ENCODE measurements at regions not wholly inside any gene's neighbourhood (a gene's known extent, or its start where the extent isn't known, plus 50 kb on each side); places are given as distances from the start of the nearest gene placed in this dataset.

DNA sequence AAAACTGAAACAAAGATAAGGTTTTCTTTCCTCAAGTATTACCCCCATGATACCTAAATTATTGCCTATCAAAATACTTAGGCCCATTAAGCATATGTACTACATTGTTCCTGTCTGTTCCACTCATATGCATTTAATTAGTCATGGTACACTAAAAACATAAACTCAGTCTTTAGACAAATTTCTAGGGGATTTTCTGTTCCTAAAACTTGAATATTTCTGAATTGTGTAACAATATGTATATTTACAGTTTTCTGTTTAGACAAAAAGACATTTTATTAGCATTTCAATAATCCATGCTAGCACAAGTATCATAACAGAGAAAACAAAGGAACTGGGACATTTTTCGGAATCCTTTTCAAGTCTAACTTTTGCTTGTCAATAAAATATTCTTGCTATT is 234.2 kb downstream of the CRPPA start:
- Histone ChIP-seq H3K36me3 (ENCODE audit: control insufficient read depth in 2 of 3, insufficient read depth in 3 of 3, low read length in 3 of 3) (no peaks in the 10 kb centered on the region), H3K27me3 (ENCODE audit: control insufficient read depth, insufficient read depth, low read length) (no peaks in the 10 kb centered on the region), H3K9me3 (ENCODE audit: control insufficient read depth in 2 of 3, insufficient read depth in 1 of 3, low read length in 3 of 3) (no peaks in the 10 kb centered on the region), H3K9ac (ENCODE audit: low read length in 3 of 3) (no peak overlapping the region), H3K4me1 (ENCODE audit: control insufficient read depth in 2 of 3, insufficient read depth in 2 of 3, low read depth in 1 of 3, low read length in 3 of 3) (no peaks in the 10 kb centered on the region), H3K27ac (ENCODE audit: low read depth in 2 of 2, low read length in 2 of 2) (no peak overlapping the region), H3K4me3 (ENCODE audit: low read length in 3 of 3) (no peak overlapping the region)
- DNase-seq (no peak), FAIRE-seq (no peak)
- intact Hi-C loops (cut with DNase I) = no loop called here
- TF ChIP-seq, protein P1, sequence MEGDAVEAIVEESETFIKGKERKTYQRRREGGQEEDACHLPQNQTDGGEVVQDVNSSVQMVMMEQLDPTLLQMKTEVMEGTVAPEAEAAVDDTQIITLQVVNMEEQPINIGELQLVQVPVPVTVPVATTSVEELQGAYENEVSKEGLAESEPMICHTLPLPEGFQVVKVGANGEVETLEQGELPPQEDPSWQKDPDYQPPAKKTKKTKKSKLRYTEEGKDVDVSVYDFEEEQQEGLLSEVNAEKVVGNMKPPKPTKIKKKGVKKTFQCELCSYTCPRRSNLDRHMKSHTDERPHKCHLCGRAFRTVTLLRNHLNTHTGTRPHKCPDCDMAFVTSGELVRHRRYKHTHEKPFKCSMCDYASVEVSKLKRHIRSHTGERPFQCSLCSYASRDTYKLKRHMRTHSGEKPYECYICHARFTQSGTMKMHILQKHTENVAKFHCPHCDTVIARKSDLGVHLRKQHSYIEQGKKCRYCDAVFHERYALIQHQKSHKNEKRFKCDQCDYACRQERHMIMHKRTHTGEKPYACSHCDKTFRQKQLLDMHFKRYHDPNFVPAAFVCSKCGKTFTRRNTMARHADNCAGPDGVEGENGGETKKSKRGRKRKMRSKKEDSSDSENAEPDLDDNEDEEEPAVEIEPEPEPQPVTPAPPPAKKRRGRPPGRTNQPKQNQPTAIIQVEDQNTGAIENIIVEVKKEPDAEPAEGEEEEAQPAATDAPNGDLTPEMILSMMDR (IDR thresholded peaks at IDR 0.05; ENCODE audit: borderline replicate concordance, extremely low read depth, insufficient read depth) = no peak

DNA sequence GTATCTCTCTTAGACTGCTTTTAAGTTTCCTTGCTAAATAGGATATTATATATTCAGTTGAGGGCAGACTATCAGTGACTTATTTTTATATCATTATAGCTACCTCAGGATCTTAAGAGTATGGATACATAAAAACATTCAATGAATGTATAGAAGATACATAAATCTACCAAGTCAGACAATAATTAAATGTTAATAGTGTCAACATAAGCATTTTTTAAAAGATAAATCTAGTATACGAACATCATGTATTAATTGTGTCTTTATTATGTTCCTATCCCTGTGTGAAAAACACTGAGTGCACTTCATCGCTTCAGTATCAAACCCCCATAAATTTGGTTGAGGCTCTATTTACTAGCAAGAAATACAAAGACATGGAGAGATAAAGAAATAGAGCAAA is 242.8 kb downstream of the CRPPA start:
- Histone ChIP-seq H3K27ac (ENCODE audit: low read depth in 2 of 2, low read length in 2 of 2) (no peak overlapping the region), H3K36me3 (ENCODE audit: control insufficient read depth in 2 of 3, insufficient read depth in 3 of 3, low read length in 3 of 3) (no peaks in the 10 kb centered on the region), H3K4me3 (ENCODE audit: low read length in 3 of 3) (no peak overlapping the region), H3K9me3 (ENCODE audit: control insufficient read depth in 2 of 3, insufficient read depth in 1 of 3, low read length in 3 of 3) (no peaks in the 10 kb centered on the region), H3K27me3 (ENCODE audit: control insufficient read depth, insufficient read depth, low read length) (no peaks in the 10 kb centered on the region), H3K9ac (ENCODE audit: low read length in 3 of 3) (no peak overlapping the region), H3K4me1 (ENCODE audit: control insufficient read depth in 2 of 3, insufficient read depth in 2 of 3, low read depth in 1 of 3, low read length in 3 of 3) (no peaks in the 10 kb centered on the region)
- TF ChIP-seq, protein P1 (IDR thresholded peaks at IDR 0.05; ENCODE audit: borderline replicate concordance, extremely low read depth, insufficient read depth) = no peak
- DNase-seq (no peak), FAIRE-seq (no peak)
- intact Hi-C loops (cut with DNase I) = no loop called here

DNA sequence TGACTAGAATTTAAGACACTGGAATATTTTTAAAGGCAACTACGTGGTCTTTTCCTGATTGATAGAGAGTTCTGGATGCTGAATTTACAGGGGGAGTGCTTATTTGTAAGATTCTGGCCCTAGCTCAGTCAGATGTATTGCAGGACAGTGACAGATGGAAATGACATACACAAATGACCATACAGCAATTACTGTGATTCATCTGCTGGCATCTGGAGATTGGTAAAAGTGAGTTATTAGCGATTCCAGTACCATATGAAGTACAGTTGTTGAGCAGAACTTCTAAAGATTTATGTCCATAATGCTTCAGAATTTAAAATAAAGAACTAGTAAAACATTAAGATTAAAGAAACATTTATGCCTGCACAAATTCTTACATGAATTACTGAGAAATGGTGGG is 243.2 kb downstream of the CRPPA start:
- no peaks in the 10 kb centered on the region for H3K36me3 ChIP-seq (ENCODE audit: control insufficient read depth in 2 of 3, insufficient read depth in 3 of 3, low read length in 3 of 3)
- intact Hi-C loops (cut with DNase I) = no loop called here
- no peaks in the 10 kb centered on the region for H3K9me3 ChIP-seq (ENCODE audit: control insufficient read depth in 2 of 3, insufficient read depth in 1 of 3, low read length in 3 of 3)
- TF ChIP-seq, protein P1 (IDR thresholded peaks at IDR 0.05; ENCODE audit: borderline replicate concordance, extremely low read depth, insufficient read depth) = no peak
- no peak overlapping the region for H3K4me3 ChIP-seq (ENCODE audit: low read length in 3 of 3)
- H3K9ac ChIP-seq (ENCODE audit: low read length in 3 of 3) = no peak overlapping the region
- H3K27ac ChIP-seq (ENCODE audit: low read depth in 2 of 2, low read length in 2 of 2) = no peak overlapping the region
- H3K27me3 ChIP-seq (ENCODE audit: control insufficient read depth, insufficient read depth, low read length) = no peaks in the 10 kb centered on the region
- H3K4me1 ChIP-seq (ENCODE audit: control insufficient read depth in 2 of 3, insufficient read depth in 2 of 3, low read depth in 1 of 3, low read length in 3 of 3) = no peaks in the 10 kb centered on the region
- DNase-seq (no peak), FAIRE-seq (no peak)

DNA sequence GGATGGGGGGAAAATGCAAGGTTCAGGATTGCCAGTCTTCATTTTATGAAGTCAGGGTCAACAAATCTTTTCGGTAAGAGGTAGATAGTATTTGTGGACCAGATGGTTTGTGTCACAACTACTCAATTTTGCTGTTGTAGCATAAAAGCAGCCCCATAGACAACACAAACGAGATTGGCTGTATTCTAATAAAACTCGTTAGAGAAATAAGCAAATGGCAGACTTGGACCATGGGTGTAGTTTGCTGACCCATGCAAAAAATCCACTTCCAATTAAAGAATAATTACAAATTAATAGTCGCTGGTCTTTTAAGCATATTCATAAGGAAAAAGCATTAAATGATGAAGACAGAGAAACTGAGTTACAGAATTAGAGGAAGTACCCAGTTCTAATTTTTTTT is 247.1 kb downstream of the CRPPA start:
- H3K27me3 ChIP-seq (ENCODE audit: control insufficient read depth, insufficient read depth, low read length) = no peaks in the 10 kb centered on the region
- H3K27ac ChIP-seq (ENCODE audit: low read depth in 2 of 2, low read length in 2 of 2) = no peak overlapping the region
- no peaks in the 10 kb centered on the region for H3K36me3 ChIP-seq (ENCODE audit: control insufficient read depth in 2 of 3, insufficient read depth in 3 of 3, low read length in 3 of 3)
- no peak for DNase-seq
- TF ChIP-seq, protein P1 (IDR thresholded peaks at IDR 0.05; ENCODE audit: borderline replicate concordance, extremely low read depth, insufficient read depth) = no peak
- no peaks in the 10 kb centered on the region for H3K4me1 ChIP-seq (ENCODE audit: control insufficient read depth in 2 of 3, insufficient read depth in 2 of 3, low read depth in 1 of 3, low read length in 3 of 3)
- intact Hi-C loops (cut with DNase I) = no loop called here
- H3K9me3 ChIP-seq (ENCODE audit: control insufficient read depth in 2 of 3, insufficient read depth in 1 of 3, low read length in 3 of 3) = no peaks in the 10 kb centered on the region
- H3K9ac ChIP-seq (ENCODE audit: low read length in 3 of 3) = no peak overlapping the region
- FAIRE-seq = no peak
- no peak overlapping the region for H3K4me3 ChIP-seq (ENCODE audit: low read length in 3 of 3)

Data from kidney (tissue), 13 donors.